OCI-LY3 (cell line): ENCODE measurements at regions not wholly inside any gene's neighbourhood (a gene's known extent, or its start where the extent isn't known, plus 50 kb on each side); places are given as distances from the start of the nearest gene placed in this dataset.
A peak's percentile ranks its signal among the peaks of the same experiment; 100 is the strongest.
"Not testable (repeated sequence)": the region's sequence is repeated elsewhere in the genome, so short reads cannot be mapped to it uniquely, and the experiment has no call there.

Experiments
- H2AFZ ChIP-seq: fragments of 200-600, 300-600 bp; shearing (Covaris generic); 2 replicates; pipeline ENCODE4 v1.6.0; 2014; ENCODE audit warnings: antibody characterized with exemption, low read depth, low read length
- H3K27ac ChIP-seq: fragments of 200-600, 300-600 bp; sonication (generic); 2 replicates; pipeline ENCODE4 v1.5.1; 2014; ENCODE audit warnings: mild to moderate bottlenecking, low read length, moderate library complexity, mixed read lengths
- H3K27me3 ChIP-seq: fragments of 200-600, 300-600 bp; sonication (generic); 2 replicates; pipeline ENCODE4 v1.6.1; 2014; ENCODE audit warnings: low read depth, low read length, mixed read lengths
- H3K36me3 ChIP-seq: fragments of 200-600, 300-600 bp; sonication (generic); replicated peaks from 2 replicates; pipeline ENCODE3; 2014; ENCODE audit warnings: low read depth, low read length, mixed read lengths
- H3K4me1 ChIP-seq: fragments of 300-600, 200-600 bp; sonication (generic); 2 replicates; pipeline ENCODE4 v1.6.1; 2014; ENCODE audit warnings: low read length, mixed read lengths
- H3K4me2 ChIP-seq: fragments of 200-600, 300-600 bp; sonication (generic); 2 replicates; pipeline ENCODE4 v1.6.1; 2014; ENCODE audit warnings: low read length, mixed read lengths
- H3K4me3 ChIP-seq: fragments of 300-600, 200-600 bp; sonication (generic); 2 replicates; pipeline ENCODE4 v1.5.1; 2014; ENCODE audit warnings: antibody characterized with exemption, mild to moderate bottlenecking, low read length, moderate library complexity
- H3K79me2 ChIP-seq: fragments of 300-600, 200-600 bp; shearing (Covaris generic); 2 replicates; pipeline ENCODE4 v1.6.1; 2014; ENCODE audit warnings: mild to moderate bottlenecking, low read length, mixed read lengths
- H3K9ac ChIP-seq: fragments of 300-600, 200-600 bp; shearing (Covaris generic); 2 replicates; pipeline ENCODE4 v1.6.0; 2014; ENCODE audit warnings: mild to moderate bottlenecking, low read length, moderate library complexity
- H3K9me3 ChIP-seq: fragments of 200-600, 300-600 bp; shearing (Covaris generic); 2 replicates; pipeline ENCODE4 v1.6.1; 2014; ENCODE audit warnings: low read length, mixed read lengths; ENCODE audit not compliant: insufficient read depth
- H4K20me1 ChIP-seq: fragments of 200-600, 300-600 bp; sonication (generic); 2 replicates; pipeline ENCODE4 v1.6.1; 2016; ENCODE audit warnings: low read length, mixed read lengths; ENCODE audit not compliant: insufficient read depth
- EZH2phosphoT487 ChIP-seq: fragments of 200-600 bp; shearing (Covaris generic); IDR thresholded peaks from 2 replicates; pipeline ENCODE4 v1.6.1; 2018; ENCODE audit warnings: antibody characterized with exemption, mixed run types, low read depth
- TF ChIP-seq, protein P1 (sequence below): fragments of 200-600, 300-600 bp; sonication (generic); IDR thresholded peaks from 2 replicates; pipeline ENCODE4 v1.5.1; 2014; ENCODE audit warnings: antibody characterized with exemption, low read length, low read depth

DNA sequence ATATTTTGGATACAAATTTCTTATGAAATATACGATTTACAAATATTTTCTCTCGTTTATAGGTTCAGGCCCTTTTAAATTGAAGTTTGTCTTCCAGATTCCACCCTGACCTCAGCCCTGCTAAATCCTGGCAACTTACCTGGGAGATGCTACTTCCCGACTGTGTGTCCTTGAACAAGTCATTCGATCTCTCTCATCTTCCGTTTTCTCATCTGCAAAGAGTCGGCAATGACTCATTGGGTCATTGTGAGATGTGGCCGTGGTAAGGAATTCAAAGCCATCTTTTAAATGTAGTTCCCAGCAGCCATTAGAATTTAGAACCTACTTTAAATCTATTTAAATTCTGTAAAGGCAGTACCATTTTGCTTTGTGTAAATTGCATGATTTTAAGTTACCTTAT lies 72.5 kb downstream of the LHX2 start:
- H3K4me1 ChIP-seq, result peaks cover 4% of the 10 kb centered on the region
- H3K4me2 ChIP-seq, result no peak overlapping the region
- H3K27ac ChIP-seq, result no peak overlapping the region
- no peak overlapping the region for H3K9ac ChIP-seq
- no peak for TF ChIP-seq EZH2phosphoT487
- TF ChIP-seq, protein P1, sequence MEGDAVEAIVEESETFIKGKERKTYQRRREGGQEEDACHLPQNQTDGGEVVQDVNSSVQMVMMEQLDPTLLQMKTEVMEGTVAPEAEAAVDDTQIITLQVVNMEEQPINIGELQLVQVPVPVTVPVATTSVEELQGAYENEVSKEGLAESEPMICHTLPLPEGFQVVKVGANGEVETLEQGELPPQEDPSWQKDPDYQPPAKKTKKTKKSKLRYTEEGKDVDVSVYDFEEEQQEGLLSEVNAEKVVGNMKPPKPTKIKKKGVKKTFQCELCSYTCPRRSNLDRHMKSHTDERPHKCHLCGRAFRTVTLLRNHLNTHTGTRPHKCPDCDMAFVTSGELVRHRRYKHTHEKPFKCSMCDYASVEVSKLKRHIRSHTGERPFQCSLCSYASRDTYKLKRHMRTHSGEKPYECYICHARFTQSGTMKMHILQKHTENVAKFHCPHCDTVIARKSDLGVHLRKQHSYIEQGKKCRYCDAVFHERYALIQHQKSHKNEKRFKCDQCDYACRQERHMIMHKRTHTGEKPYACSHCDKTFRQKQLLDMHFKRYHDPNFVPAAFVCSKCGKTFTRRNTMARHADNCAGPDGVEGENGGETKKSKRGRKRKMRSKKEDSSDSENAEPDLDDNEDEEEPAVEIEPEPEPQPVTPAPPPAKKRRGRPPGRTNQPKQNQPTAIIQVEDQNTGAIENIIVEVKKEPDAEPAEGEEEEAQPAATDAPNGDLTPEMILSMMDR, result no peak
- no peaks in the 10 kb centered on the region for H4K20me1 ChIP-seq
- H3K27me3 ChIP-seq, result peaks cover 49% of the 10 kb centered on the region
- no peak overlapping the region for H3K4me3 ChIP-seq
- H3K9me3 ChIP-seq, result no peaks in the 10 kb centered on the region
- H3K79me2 ChIP-seq, result no peaks in the 10 kb centered on the region
- no peak overlapping the region for H2AFZ ChIP-seq
- no peaks in the 10 kb centered on the region for H3K36me3 ChIP-seq

DNA sequence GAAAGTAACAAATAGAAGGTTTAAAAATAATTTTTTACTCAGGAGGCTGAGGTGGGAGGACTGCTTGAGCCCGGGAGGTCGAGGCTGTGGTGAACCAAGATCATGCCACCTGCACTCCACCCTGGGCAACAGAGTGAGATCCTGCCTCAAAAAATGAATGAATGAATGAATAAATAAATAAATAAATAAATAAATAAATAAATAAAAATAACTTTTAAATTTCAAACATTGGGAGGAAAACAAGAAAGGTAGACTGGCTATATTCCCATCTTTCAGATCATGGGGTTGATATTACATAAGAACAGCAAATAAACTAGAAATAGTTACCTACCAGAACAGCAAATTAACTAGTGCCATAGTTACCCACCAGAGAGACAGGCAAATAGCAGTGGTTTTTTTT lies 75.7 kb downstream of the LHX2 start:
- H3K4me1 ChIP-seq, result peaks cover 10% of the 10 kb centered on the region
- no peak overlapping the region for H2AFZ ChIP-seq
- TF ChIP-seq, protein P1, result no peak
- TF ChIP-seq EZH2phosphoT487, result no peak
- no peaks in the 10 kb centered on the region for H3K9me3 ChIP-seq
- H3K9ac ChIP-seq, result no peak overlapping the region
- no peak overlapping the region for H3K4me2 ChIP-seq
- H3K36me3 ChIP-seq, result no peaks in the 10 kb centered on the region
- H3K27me3 ChIP-seq, result peaks cover 56% of the 10 kb centered on the region
- no peaks in the 10 kb centered on the region for H3K79me2 ChIP-seq
- H4K20me1 ChIP-seq, result no peaks in the 10 kb centered on the region
- no peak overlapping the region for H3K27ac ChIP-seq
- no peak overlapping the region for H3K4me3 ChIP-seq

DNA sequence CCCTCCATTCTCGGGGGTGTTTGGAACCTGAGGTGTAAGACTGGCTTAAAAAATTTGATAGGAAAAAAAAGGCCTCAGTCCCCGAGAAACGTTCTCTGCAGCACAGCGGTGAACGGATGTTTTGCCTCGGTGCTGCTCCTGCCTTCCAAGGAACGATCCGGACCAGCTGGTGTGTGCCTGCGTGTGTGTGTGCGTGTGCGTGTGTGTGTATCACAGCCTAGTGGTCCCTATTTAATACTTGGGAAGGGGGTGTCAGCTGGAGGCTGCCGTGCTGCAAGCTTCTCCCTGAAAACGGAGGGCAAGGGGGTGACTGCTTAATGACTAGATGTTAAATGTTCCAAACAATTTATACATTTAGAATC lies 76.9 kb downstream of the LHX2 start:
- H3K4me3 ChIP-seq, result no peak overlapping the region
- no peaks in the 10 kb centered on the region for H3K36me3 ChIP-seq
- H3K4me2 ChIP-seq, result peak overlapping the region; percentile 30; the same call in 1 of the 2 replicates
- H3K27ac ChIP-seq, result no peak overlapping the region
- no peak overlapping the region for H2AFZ ChIP-seq
- no peaks in the 10 kb centered on the region for H4K20me1 ChIP-seq
- TF ChIP-seq, protein P1, result no peak
- no peak for TF ChIP-seq EZH2phosphoT487
- peaks cover 53% of the 10 kb centered on the region for H3K27me3 ChIP-seq
- no peaks in the 10 kb centered on the region for H3K79me2 ChIP-seq
- no peaks in the 10 kb centered on the region for H3K9me3 ChIP-seq
- H3K4me1 ChIP-seq, result peaks cover 10% of the 10 kb centered on the region
- no peak overlapping the region for H3K9ac ChIP-seq

DNA sequence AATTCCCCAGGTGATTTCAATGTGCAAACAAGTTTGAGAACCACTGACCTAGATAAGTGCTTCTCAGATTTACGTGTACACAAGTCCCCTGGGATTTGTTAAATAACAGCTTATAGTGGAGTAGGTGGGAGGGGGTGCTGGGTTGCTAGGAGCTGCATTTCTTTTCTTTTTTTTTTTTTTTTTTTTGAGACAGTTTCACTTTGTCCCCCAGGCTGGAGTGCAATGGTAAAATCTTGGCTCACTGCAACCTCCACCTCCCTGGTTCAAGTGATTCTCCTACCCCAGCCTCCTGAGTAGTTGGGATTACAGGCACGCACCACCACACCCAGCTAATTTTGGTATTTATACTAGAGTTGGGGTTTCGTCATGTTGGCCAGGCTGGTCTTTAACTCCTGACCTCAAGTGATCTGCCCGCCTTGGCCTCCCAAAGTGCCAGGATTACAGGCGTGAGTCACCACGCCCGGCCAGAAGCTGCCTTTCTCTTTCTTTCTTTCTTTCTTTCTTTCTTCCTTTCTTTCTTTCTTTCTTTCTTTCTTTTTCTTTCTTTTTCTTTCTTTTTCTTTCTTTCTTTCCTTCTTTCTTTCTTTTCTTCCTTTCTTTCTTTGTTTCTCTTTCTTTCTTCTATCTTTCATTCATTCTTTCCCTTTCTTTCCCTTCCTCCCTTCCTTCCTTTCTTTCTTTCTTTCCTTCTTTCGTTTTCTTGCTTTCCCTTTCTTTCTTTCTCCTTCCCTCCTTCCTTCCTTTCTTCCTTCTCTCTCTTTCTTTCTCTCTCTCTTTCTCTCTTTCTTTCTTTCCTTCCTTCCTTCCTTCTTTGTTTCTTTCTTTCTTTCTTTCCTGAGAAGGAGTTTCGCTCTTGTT lies 78.3 kb downstream of the LHX2 start:
- H2AFZ ChIP-seq, H3K27ac ChIP-seq, H3K36me3 ChIP-seq, H3K9ac ChIP-seq, H4K20me1 ChIP-seq, H3K9me3 ChIP-seq, H3K4me1 ChIP-seq, H3K79me2 ChIP-seq: not testable (repeated sequence)
- Histone ChIP-seq H3K4me2 (peak overlapping the region; percentile 30), H3K4me3 (0 out of 2 replicates have a peak overlapping the region, but pooled peaks have one; percentile 9), H3K27me3 (peaks cover 43% of the 10 kb centered on the region)
